ENCODE measurements at regions not wholly inside any gene's neighbourhood (a gene's known extent, or its start where the extent isn't known, plus 50 kb on each side); places are given as distances from the start of the nearest gene placed in this dataset.
"Not testable (repeated sequence)": the region's sequence is repeated elsewhere in the genome, so short reads cannot be mapped to it uniquely, and the experiment has no call there.

DNA sequence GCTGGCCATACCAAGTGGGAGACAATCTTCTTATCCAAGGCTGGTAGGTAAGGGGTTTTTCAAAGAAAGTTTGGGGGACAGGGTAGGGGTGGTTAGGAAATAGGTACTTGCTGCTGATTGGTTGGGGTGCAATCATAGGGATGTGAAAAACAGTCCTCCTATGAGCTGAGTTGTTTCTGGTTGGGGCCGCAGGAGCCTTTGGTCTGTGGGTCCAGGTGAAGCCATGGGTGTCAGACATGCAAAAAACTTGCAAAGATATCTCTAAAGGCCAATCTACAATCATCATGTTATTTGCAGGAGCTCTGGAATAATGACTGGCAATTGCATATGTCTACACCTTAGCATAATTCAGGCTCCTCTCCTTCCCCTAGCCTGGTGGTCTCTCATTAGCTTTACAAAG, 982.3 kb downstream of the DIPK2A start:
- DNase-seq = no peak
- in situ Hi-C loops (cut with HindIII; ENCODE audit: low pct_ligation_motif_present, low sequenced_read_pairs) = no loop called here

DNA sequence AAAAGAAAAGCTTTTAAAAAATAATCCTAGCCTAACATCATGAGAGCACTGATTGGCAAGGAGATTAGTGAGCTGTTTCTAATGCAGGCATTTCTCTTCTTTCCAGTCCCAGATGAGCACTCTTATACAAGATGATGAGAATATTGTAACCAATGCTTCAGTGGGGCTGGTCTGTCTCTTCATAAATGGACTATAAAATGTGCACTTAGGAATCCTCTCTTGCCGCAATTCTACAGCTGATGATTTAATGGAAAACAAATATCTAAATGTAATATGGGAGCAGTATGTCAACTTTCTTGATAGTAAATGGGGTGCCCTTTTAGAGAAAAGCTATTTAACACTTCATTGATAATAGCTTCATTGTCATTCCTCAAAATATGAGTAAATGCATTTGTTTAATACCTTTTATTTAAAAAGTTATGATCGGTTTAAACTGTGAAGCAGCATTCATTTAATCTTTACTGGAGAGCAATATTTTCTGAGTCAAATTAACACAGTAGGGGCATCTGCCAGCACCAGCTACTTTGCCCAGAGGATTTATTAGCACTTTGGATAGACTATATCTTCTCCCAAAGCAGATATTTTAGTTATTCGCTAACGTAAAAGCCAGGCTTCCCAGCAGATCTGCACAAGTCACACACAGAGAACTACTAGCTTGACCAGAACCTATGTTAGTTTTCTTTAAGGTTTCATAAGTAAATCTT, 985.9 kb downstream of the DIPK2A start:
- TF ChIP-seq, protein P1, sequence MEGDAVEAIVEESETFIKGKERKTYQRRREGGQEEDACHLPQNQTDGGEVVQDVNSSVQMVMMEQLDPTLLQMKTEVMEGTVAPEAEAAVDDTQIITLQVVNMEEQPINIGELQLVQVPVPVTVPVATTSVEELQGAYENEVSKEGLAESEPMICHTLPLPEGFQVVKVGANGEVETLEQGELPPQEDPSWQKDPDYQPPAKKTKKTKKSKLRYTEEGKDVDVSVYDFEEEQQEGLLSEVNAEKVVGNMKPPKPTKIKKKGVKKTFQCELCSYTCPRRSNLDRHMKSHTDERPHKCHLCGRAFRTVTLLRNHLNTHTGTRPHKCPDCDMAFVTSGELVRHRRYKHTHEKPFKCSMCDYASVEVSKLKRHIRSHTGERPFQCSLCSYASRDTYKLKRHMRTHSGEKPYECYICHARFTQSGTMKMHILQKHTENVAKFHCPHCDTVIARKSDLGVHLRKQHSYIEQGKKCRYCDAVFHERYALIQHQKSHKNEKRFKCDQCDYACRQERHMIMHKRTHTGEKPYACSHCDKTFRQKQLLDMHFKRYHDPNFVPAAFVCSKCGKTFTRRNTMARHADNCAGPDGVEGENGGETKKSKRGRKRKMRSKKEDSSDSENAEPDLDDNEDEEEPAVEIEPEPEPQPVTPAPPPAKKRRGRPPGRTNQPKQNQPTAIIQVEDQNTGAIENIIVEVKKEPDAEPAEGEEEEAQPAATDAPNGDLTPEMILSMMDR (IDR thresholded peaks at IDR 0.05; ENCODE audit: low read depth, low read length, missing control alignments) = no peak
- in situ Hi-C loops (cut with HindIII; ENCODE audit: low pct_ligation_motif_present, low sequenced_read_pairs) = no loop called here
- DNase-seq = no peak
- Histone ChIP-seq H3K4me3 (ENCODE audit: low read depth, low read length) (no peak overlapping the region), H3K27ac (no peak overlapping the region), H3K27me3 (replicated peaks) (no peaks in the 10 kb centered on the region), H3K36me3 (replicated peaks) (no peaks in the 10 kb centered on the region)

More for the DNA sequence above, 982.3 kb downstream of the DIPK2A start:
- TF ChIP-seq, protein P1 (IDR thresholded peaks at IDR 0.05; ENCODE audit: low read depth, low read length, missing control alignments) = no peak
- Histone ChIP-seq H3K4me3 (ENCODE audit: low read depth, low read length) (no peak overlapping the region), H3K27ac (no peak overlapping the region), H3K27me3 (replicated peaks) (no peaks in the 10 kb centered on the region), H3K36me3 (replicated peaks) (no peaks in the 10 kb centered on the region)

DNA sequence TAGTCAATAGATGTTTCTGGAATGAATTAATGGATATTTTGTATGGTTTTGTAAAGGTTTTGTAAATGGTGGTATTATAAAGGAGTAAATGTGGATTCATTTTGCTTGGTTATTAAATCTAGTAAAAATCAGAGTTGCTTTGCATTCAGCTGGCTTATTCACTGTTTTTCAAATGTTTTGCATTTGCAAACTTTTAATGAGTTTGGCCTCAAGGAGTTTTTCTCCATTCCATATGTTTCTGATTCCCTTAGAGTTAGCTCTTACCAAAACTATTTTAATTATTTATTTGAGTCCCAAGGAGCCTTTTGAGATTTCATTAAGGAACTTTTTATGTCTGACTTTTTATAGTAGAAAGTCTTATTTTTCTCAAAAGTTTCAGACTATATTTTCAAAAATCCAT, 992.2 kb downstream of the DIPK2A start:
- no peak for DNase-seq
- Histone ChIP-seq H3K27ac (no peak overlapping the region), H3K27me3 (replicated peaks) (no peaks in the 10 kb centered on the region), H3K36me3 (replicated peaks) (no peaks in the 10 kb centered on the region), H3K4me3 (ENCODE audit: low read depth, low read length) (no peak overlapping the region)
- in situ Hi-C loops (cut with HindIII; ENCODE audit: low pct_ligation_motif_present, low sequenced_read_pairs) = no loop called here
- TF ChIP-seq, protein P1 (IDR thresholded peaks at IDR 0.05; ENCODE audit: low read depth, low read length, missing control alignments) = no peak

DNA sequence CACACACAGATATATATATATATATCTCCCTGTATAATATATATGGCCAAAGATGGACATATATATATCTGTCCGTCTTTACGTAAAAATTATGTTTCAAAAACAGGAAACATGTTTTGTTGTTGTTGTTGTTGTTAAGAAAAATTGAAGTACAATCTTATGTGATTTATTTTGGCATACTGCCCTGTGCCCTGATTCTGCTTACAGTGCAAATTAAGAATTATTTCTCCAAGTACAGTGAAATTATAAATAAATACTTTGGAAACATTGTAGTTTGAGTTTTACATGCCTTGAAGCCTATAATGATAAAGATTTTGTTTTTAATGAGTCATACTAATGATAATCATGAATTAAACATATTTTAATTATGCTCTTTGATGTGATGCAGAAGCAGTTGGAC, 994.9 kb downstream of the DIPK2A start:
- TF ChIP-seq, protein P1 (IDR thresholded peaks at IDR 0.05; ENCODE audit: low read depth, low read length, missing control alignments) = no peak
- in situ Hi-C loops (cut with HindIII; ENCODE audit: low pct_ligation_motif_present, low sequenced_read_pairs) = no loop called here
- Histone ChIP-seq H3K27ac (no peak overlapping the region), H3K4me3 (ENCODE audit: low read depth, low read length) (no peak overlapping the region), H3K27me3 (replicated peaks) (no peaks in the 10 kb centered on the region), H3K36me3 (replicated peaks) (no peaks in the 10 kb centered on the region)
- no peak for DNase-seq

DNA sequence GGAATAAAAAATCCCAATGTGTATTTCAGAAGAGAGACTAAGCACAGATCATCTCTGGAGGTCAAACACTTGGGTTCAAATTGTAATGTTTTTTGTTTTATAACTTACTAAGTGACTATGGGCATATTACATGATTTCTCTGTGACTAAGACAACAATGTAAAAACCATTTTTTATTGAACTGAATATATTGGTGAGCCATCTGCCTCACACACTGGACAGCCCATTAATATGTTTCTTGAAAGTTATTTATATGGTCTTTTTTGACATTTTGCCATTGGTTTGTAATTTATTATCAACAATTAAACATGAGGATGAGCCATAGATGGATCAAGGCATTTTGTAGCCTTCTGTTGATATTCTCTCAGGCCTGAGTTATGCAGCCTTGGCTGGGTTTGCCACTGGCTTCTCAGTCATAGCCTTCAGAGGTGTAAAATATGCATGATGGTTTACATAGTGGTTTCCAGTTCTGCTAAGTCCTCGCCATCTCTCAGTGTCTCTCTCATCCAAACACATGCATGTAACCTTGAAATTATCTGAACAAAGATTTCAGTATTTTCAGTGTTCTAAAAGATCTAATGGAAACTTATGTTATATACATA, 997.2 kb downstream of the DIPK2A start:
- Histone ChIP-seq H3K27me3 (replicated peaks) (no peaks in the 10 kb centered on the region), H3K27ac (no peak overlapping the region), H3K36me3 (replicated peaks) (no peaks in the 10 kb centered on the region), H3K4me3 (ENCODE audit: low read depth, low read length) (no peak overlapping the region)
- in situ Hi-C loops (cut with HindIII; ENCODE audit: low pct_ligation_motif_present, low sequenced_read_pairs) = no loop called here
- peak; percentile 28 for DNase-seq
- TF ChIP-seq, protein P1 (IDR thresholded peaks at IDR 0.05; ENCODE audit: low read depth, low read length, missing control alignments) = no peak

DNA sequence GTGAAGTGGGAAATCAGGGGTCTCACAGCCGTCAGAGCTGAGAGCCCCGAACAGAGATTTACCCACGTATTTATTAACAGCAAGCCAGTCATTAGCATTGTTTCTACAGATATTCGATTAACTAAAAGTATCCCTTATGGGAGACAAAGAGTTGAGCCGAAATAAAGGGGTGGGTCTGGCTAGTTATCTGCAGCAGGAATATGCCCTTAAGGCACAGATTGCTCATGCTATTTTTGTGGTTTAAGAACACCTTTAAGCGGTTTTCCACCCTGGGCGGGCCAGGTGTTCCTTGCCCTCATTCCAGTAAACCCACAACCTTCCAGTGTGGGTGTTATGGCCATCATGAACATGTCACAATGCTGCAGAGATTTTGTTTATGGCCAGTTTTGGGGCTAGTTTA, 1012.9 kb downstream of the DIPK2A start:
- H3K36me3 ChIP-seq (replicated peaks); DNase-seq; H3K27me3 ChIP-seq (replicated peaks); H3K4me3 ChIP-seq (ENCODE audit: low read depth, low read length); H3K27ac ChIP-seq; in situ Hi-C loops (cut with HindIII; ENCODE audit: low pct_ligation_motif_present, low sequenced_read_pairs): not testable (repeated sequence)
